Coronary artery (tissue), 2 donors: ENCODE measurements at regions not wholly inside any gene's neighbourhood (a gene's known extent, or its start where the extent isn't known, plus 50 kb on each side); places are given as distances from the start of the nearest gene placed in this dataset.

Source experiments
- DNase-seq: peaks from one replicate; pipeline ENCODE4 v3.0.0-alpha.2; 2017; ENCODE audit warnings: low spot score
- H3K27ac ChIP-seq, 2 donors: fragments of 200-600 bp; sonication (generic); one replicate each; pipeline ENCODE4 v1.5.1; 2016 to 2019
- H3K4me3 ChIP-seq: fragments of 200-600 bp; sonication (generic); 2 replicates; pipeline ENCODE4 v1.5.1; 2016; ENCODE audit warnings: mild to moderate bottlenecking, moderate library complexity
- CTCF ChIP-seq: fragments of 200-600 bp; sonication (generic); IDR thresholded peaks from one replicate; pipeline ENCODE4 v1.5.1; 2019; ENCODE audit warnings: antibody characterized with exemption

- Histone ChIP-seq H3K4me3 (no peak overlapping the region), H3K27ac (no peak overlapping the region)
- DNase-seq: no peak
- no peak for TF ChIP-seq CTCF
Observed at GRCh38 chr2:47636596-47637264, 65.9 kb upstream of the KCNK12 start.

- Histone ChIP-seq H3K4me3 (no peak overlapping the region), H3K27ac (no peak overlapping the region)
- no peak for DNase-seq
- no peak for TF ChIP-seq CTCF
Observed at GRCh38 chr2:47636176-47636575, 65.4 kb upstream of the KCNK12 start.

- no peak for TF ChIP-seq CTCF
- DNase-seq: no peak
- H3K27ac ChIP-seq: no peak overlapping the region
- no peak overlapping the region for H3K4me3 ChIP-seq
Observed at GRCh38 chr2:47632754-47633153, 62.0 kb upstream of the KCNK12 start.

- no peak overlapping the region for H3K27ac ChIP-seq
- TF ChIP-seq CTCF: no peak
- H3K4me3 ChIP-seq: no peak overlapping the region
- no peak for DNase-seq
Observed at GRCh38 chr2:47631792-47632398, 61.1 kb upstream of the KCNK12 start.

- Histone ChIP-seq H3K4me3 (no peak overlapping the region), H3K27ac (no peak overlapping the region)
- DNase-seq: no peak
- no peak for TF ChIP-seq CTCF
Observed at GRCh38 chr2:47631306-47631705, 60.5 kb upstream of the KCNK12 start.

GRCh38 chr2:47629501-47630460 is 59.0 kb upstream of the KCNK12 start:
- no peak for TF ChIP-seq CTCF
- Histone ChIP-seq H3K4me3 (no peak overlapping the region), H3K27ac (no peak overlapping the region)
- DNase-seq: no peak
